ENCODE measurements at regions not wholly inside any gene's neighbourhood (a gene's known extent, or its start where the extent isn't known, plus 50 kb on each side); places are given as distances from the start of the nearest gene placed in this dataset.

DNA sequence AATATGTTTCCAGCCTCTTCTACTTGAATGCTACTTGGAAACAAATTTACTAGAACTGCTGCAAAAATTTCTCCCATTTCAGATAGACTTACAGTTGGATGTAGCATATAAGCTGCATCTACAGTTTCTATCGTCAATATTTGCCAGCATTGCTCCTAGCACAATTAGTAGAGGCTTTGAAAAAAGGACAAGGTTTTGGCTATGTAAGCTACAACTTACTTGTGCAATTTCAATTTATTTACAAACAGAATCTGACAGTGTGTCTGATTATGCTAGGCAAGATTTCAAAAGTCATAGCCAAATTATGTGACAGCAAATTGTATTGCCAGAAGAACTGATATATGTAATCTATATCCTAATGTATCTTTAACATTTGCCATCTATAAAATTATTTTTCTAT is 628.4 kb upstream of the FAM174A start:
- TF ChIP-seq, protein P1, sequence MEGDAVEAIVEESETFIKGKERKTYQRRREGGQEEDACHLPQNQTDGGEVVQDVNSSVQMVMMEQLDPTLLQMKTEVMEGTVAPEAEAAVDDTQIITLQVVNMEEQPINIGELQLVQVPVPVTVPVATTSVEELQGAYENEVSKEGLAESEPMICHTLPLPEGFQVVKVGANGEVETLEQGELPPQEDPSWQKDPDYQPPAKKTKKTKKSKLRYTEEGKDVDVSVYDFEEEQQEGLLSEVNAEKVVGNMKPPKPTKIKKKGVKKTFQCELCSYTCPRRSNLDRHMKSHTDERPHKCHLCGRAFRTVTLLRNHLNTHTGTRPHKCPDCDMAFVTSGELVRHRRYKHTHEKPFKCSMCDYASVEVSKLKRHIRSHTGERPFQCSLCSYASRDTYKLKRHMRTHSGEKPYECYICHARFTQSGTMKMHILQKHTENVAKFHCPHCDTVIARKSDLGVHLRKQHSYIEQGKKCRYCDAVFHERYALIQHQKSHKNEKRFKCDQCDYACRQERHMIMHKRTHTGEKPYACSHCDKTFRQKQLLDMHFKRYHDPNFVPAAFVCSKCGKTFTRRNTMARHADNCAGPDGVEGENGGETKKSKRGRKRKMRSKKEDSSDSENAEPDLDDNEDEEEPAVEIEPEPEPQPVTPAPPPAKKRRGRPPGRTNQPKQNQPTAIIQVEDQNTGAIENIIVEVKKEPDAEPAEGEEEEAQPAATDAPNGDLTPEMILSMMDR (IDR thresholded peaks at IDR 0.05): no peak
- no peak for TF ChIP-seq POLR2A (IDR thresholded peaks at IDR 0.05)
